CD14-positive monocyte (primary cell): ENCODE measurements at regions not wholly inside any gene's neighbourhood (a gene's known extent, or its start where the extent isn't known, plus 50 kb on each side); places are given as distances from the start of the nearest gene placed in this dataset.

Experiments used
- DNase-seq, 3 donors: peaks; one replicate each; pipeline ENCODE4 v3.0.0-alpha.2; 2011 to 2022
- H2AFZ ChIP-seq: 2 replicates; pipeline ENCODE4 v1.6.0; 2012; ENCODE audit warnings: mild to moderate bottlenecking, low read depth, low read length, inconsistent platforms; ENCODE audit not compliant: insufficient read depth, poor library complexity, severe bottlenecking
- H3K27ac ChIP-seq, 2 donors: 1 replicate in 1 of 2; 2 replicates in 1 of 2; pipeline ENCODE4 v1.5.1; 2012 to 2013; ENCODE audit warnings: low read length in 2 of 2, control low read depth in 1 of 2, inconsistent platforms in 1 of 2, low read depth in 1 of 2, mild to moderate bottlenecking in 1 of 2
- H3K27me3 ChIP-seq, 2 donors: one replicate each; pipeline versions ENCODE4 v1.6.0 to v1.6.1; 2011 to 2013; ENCODE audit warnings: low read length in 2 of 2; ENCODE audit not compliant: control insufficient read depth in 2 of 2, insufficient read depth in 2 of 2
- H3K36me3 ChIP-seq, 2 donors: replicated peaks in 1 of 2; 1 replicate in 1 of 2; 2 replicates in 1 of 2; pipeline versions ENCODE4 v1.5.1 to v1.6.1; 2012 to 2013; ENCODE audit warnings: low read length in 2 of 2, control low read depth in 1 of 2, inconsistent platforms in 1 of 2, mild to moderate bottlenecking in 1 of 2; ENCODE audit not compliant: insufficient read depth in 2 of 2, control insufficient read depth in 1 of 2
- H3K4me1 ChIP-seq, 2 donors: 1 replicate in 1 of 2; 2 replicates in 1 of 2; pipeline versions ENCODE4 v1.5.1 to v1.6.1; 2012 to 2013; ENCODE audit warnings: low read length in 2 of 2, control low read depth in 1 of 2, inconsistent platforms in 1 of 2, mild to moderate bottlenecking in 1 of 2, moderate library complexity in 1 of 2; ENCODE audit not compliant: insufficient read depth in 2 of 2, control insufficient read depth in 1 of 2
- H3K4me2 ChIP-seq: replicated peaks from 2 replicates; pipeline ENCODE3; 2012; ENCODE audit warnings: low read length, moderate library complexity, mild to moderate bottlenecking; ENCODE audit not compliant: poor library complexity, severe bottlenecking; ENCODE audit errors: extremely low read depth
- H3K4me3 ChIP-seq, 3 experiments: fragments of 200-600 bp in 1 of 3; sonication (generic) in 1 of 3; replicated peaks in 1 of 3; 1 replicate in 2 of 3; 2 replicates in 1 of 3; pipeline ENCODE4 v1.5.1; 2011 to 2013; ENCODE audit warnings: low read length in 3 of 3, mild to moderate bottlenecking in 3 of 3, control low read depth in 2 of 3, low read depth in 2 of 3, inconsistent platforms in 1 of 3, moderate library complexity in 1 of 3
- H3K79me2 ChIP-seq: 2 replicates; pipeline ENCODE4 v1.6.0; 2012; ENCODE audit warnings: mild to moderate bottlenecking, control low read depth, inconsistent platforms, low read length, moderate library complexity; ENCODE audit not compliant: insufficient read depth
- H3K9ac ChIP-seq: 2 replicates; pipeline ENCODE4 v1.6.0; 2017; ENCODE audit warnings: low read length, mild to moderate bottlenecking; ENCODE audit not compliant: insufficient read depth, poor library complexity, severe bottlenecking
- H3K9me3 ChIP-seq, 2 donors: replicated peaks in 1 of 2; 1 replicate in 1 of 2; 2 replicates in 1 of 2; pipeline versions ENCODE4 v1.5.1 to v1.6.1; 2012 to 2013; ENCODE audit warnings: low read length in 2 of 2, control low read depth in 1 of 2; ENCODE audit not compliant: control insufficient read depth in 1 of 2, insufficient read depth in 1 of 2
- H4K20me1 ChIP-seq: 2 replicates; pipeline ENCODE4 v1.6.0; 2012; ENCODE audit warnings: mild to moderate bottlenecking, low read length, control low read depth, moderate library complexity; ENCODE audit not compliant: insufficient read depth
- H3K27ac Mint-ChIP-seq, 7 donors: one replicate each; pipeline ENCODE4 v1.8.0; 2020; ENCODE audit warnings: mild to moderate bottlenecking in 7 of 7, mixed read lengths in 7 of 7, moderate library complexity in 6 of 7, inconsistent platforms in 2 of 7
- H3K27me3 Mint-ChIP-seq, 3 donors: one replicate each; pipeline ENCODE4 v1.8.0; 2021 to 2022; ENCODE audit warnings: low read depth in 3 of 3, mild to moderate bottlenecking in 3 of 3, mixed read lengths in 3 of 3, moderate library complexity in 3 of 3, inconsistent platforms in 1 of 3
- H3K36me3 Mint-ChIP-seq, 2 donors: one replicate each; pipeline ENCODE4 v1.8.0; 2020; ENCODE audit warnings: mixed read lengths in 2 of 2, inconsistent platforms in 1 of 2, mild to moderate bottlenecking in 1 of 2
- H3K4me1 Mint-ChIP-seq: one replicate; pipeline ENCODE4 v1.8.0; 2020; ENCODE audit warnings: mild to moderate bottlenecking, mixed read lengths
- H3K4me3 Mint-ChIP-seq, 2 donors: one replicate each; pipeline ENCODE4 v1.8.0; 2020; ENCODE audit warnings: mild to moderate bottlenecking in 2 of 2, mixed read lengths in 2 of 2, moderate library complexity in 1 of 2
- H3K9me3 Mint-ChIP-seq, 7 donors: one replicate each; pipeline ENCODE4 v1.8.0; 2020 to 2022; ENCODE audit warnings: mixed read lengths in 7 of 7, mild to moderate bottlenecking in 6 of 7, moderate library complexity in 6 of 7, inconsistent platforms in 2 of 7
- WGBS: methylation state at CpG from one replicate; pipeline ENCODE4 v1.1.5; 2013; ENCODE audit warnings: missing lambda C conversion rate; ENCODE audit not compliant: insufficient coverage; 5-methylcytosine and 5-hydroxymethylcytosine counted together
- intact Hi-C, 2 donors: fragments of 100-400 bp; cut with micrococcal nuclease; formaldehyde crosslinking; loops; one replicate each; pipeline versions ENCODE4 v1.15.0 to v1.15.1; 2023
- TF ChIP-seq, protein P1 (sequence below): fragments of 200-600 bp; IDR thresholded peaks from one replicate; pipeline ENCODE4 v1.8.0; 2022; ENCODE audit warnings: antibody characterized with exemption, mild to moderate bottlenecking

- no peak overlapping the region for H3K27ac ChIP-seq
- H3K4me1 Mint-ChIP-seq: peaks cover 49% of the 10 kb centered on the region
- H4K20me1 ChIP-seq: no peaks in the 10 kb centered on the region
- TF ChIP-seq, protein P1, sequence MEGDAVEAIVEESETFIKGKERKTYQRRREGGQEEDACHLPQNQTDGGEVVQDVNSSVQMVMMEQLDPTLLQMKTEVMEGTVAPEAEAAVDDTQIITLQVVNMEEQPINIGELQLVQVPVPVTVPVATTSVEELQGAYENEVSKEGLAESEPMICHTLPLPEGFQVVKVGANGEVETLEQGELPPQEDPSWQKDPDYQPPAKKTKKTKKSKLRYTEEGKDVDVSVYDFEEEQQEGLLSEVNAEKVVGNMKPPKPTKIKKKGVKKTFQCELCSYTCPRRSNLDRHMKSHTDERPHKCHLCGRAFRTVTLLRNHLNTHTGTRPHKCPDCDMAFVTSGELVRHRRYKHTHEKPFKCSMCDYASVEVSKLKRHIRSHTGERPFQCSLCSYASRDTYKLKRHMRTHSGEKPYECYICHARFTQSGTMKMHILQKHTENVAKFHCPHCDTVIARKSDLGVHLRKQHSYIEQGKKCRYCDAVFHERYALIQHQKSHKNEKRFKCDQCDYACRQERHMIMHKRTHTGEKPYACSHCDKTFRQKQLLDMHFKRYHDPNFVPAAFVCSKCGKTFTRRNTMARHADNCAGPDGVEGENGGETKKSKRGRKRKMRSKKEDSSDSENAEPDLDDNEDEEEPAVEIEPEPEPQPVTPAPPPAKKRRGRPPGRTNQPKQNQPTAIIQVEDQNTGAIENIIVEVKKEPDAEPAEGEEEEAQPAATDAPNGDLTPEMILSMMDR: no peak
- H2AFZ ChIP-seq: no peak overlapping the region
- no peak overlapping the region for H3K4me3 Mint-ChIP-seq
- no peak for DNase-seq
- H3K27ac Mint-ChIP-seq: peak overlapping the region in 2 of 7 donors; percentile 37 to 68
- no peak overlapping the region for H3K4me3 ChIP-seq
- peaks cover 0 to 2% (median 0%) of the 10 kb centered on the region in 7 donors for H3K9me3 Mint-ChIP-seq
- no peaks in the 10 kb centered on the region for H3K79me2 ChIP-seq
- H3K27me3 ChIP-seq: no peaks in the 10 kb centered on the region
- peaks cover 0 to 3% (median 0%) of the 10 kb centered on the region in 3 donors for H3K27me3 Mint-ChIP-seq
- intact Hi-C loops: no loop called here
- H3K36me3 ChIP-seq: no peaks in the 10 kb centered on the region
- H3K4me1 ChIP-seq: peaks cover 40 to 50% of the 10 kb centered on the region in 2 donors
- no peaks in the 10 kb centered on the region for H3K36me3 Mint-ChIP-seq
- H3K9me3 ChIP-seq: no peaks in the 10 kb centered on the region
- H3K4me2 ChIP-seq: no peak overlapping the region
- H3K9ac ChIP-seq: no peak overlapping the region
- 98% methylated on average over 6 of the region's 7 CpGs for WGBS
Measured at GRCh38 chr16:79421126-79421525, 179.4 kb downstream of the MAF start.

DNA sequence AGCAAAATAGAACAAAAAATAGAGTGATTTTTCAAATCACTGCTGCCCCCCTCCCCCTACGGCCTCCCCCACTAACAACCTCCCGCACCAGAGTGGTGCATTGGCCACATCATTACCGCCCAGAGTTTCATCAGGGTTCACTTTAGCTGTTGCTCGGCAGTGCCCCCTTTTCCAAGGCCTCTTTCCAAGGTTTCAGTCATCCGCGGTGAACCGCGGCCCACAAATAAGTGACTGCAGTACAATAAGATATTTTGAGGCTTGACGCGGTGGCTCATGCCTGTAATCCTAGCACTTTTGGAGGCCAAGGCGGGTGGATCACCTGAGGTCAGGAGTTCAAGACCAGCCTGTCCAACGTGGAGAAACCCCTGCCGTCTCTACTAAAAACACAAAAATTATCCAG lies 180.0 kb downstream of the MAF start:
- Mint-ChIP-seq H3K27me3 (peaks cover 0 to 3% (median 3%) of the 10 kb centered on the region in 3 donors), H3K9me3 (peaks cover 0 to 2% (median 0%) of the 10 kb centered on the region in 7 donors), H3K36me3 (no peaks in the 10 kb centered on the region), H3K27ac (no peak overlapping the region), H3K4me1 (peaks cover 56% of the 10 kb centered on the region), H3K4me3 (no peak overlapping the region)
- intact Hi-C loops: no loop called here
- Histone ChIP-seq H3K4me1 (peaks cover 47 to 56% of the 10 kb centered on the region in 2 donors), H3K36me3 (no peaks in the 10 kb centered on the region), H3K9ac (no peak overlapping the region), H3K27me3 (no peaks in the 10 kb centered on the region), H4K20me1 (no peaks in the 10 kb centered on the region), H3K4me2 (no peak overlapping the region), H3K27ac (no peak overlapping the region), H2AFZ (no peak overlapping the region), H3K9me3 (no peaks in the 10 kb centered on the region), H3K4me3 (no peak overlapping the region), H3K79me2 (no peaks in the 10 kb centered on the region)
- 96% methylated on average over 11 of the region's 13 CpGs for WGBS
- no peak for DNase-seq
- TF ChIP-seq, protein P1: no peak
